Type B pancreatic cell (in vitro differentiated cells): ENCODE measurements at regions not wholly inside any gene's neighbourhood (a gene's known extent, or its start where the extent isn't known, plus 50 kb on each side); places are given as distances from the start of the nearest gene placed in this dataset.

Source experiments
- DNase-seq: peaks from one replicate; pipeline ENCODE4 v3.0.0; 2021; ENCODE audit warnings: mixed read lengths; ENCODE audit not compliant: unreplicated experiment; ENCODE audit errors: extremely low spot score
- H3K27ac Mint-ChIP-seq: 2 replicates; pipeline ENCODE4 v1.8.0; 2021; ENCODE audit warnings: mild to moderate bottlenecking, mixed read lengths
- H3K27me3 Mint-ChIP-seq: 2 replicates; pipeline ENCODE4 v1.8.0; 2021; ENCODE audit warnings: mixed read lengths
- H3K36me3 Mint-ChIP-seq: 2 replicates; pipeline ENCODE4 v1.8.0; 2021; ENCODE audit warnings: mixed read lengths
- H3K4me1 Mint-ChIP-seq: one replicate; pipeline ENCODE4 v1.8.0; 2021; ENCODE audit warnings: mixed read lengths; ENCODE audit not compliant: unreplicated experiment
- H3K4me3 Mint-ChIP-seq: 2 replicates; pipeline ENCODE4 v1.8.0; 2021; ENCODE audit warnings: mild to moderate bottlenecking, mixed read lengths
- H3K9me3 Mint-ChIP-seq: 2 replicates; pipeline ENCODE4 v1.8.0; 2021; ENCODE audit warnings: mixed read lengths
- TF ChIP-seq, protein P1 (sequence below): fragments of 200-600 bp; sonication (generic); conservative IDR thresholded peaks from 2 replicates; pipeline ENCODE4 v1.5.0; 2021; ENCODE audit warnings: antibody characterized with exemption, mild to moderate bottlenecking

DNA sequence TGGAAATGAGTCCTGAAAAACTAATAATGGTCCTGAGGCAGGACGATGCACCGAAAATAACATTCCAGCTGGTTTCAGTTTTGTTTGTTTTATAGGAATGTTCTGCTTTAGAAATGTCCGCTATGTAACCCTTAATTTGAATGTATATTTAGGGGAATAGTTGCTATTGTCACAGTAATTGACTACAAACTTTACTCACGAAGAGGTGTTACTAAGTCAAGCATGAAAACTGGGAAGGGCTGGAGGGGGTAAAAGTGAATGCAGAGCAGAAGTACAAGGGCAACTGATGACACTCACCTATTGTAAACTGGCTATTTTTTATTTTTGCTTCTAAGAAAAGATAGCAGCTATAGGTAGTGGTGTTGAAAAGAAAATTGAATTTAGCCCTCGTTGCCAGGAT is 230.7 kb upstream of the SYT10 start:
- Mint-ChIP-seq H3K27ac (no peak overlapping the region), H3K4me3 (no peak overlapping the region), H3K4me1 (no peaks in the 10 kb centered on the region), H3K27me3 (no peaks in the 10 kb centered on the region), H3K36me3 (no peaks in the 10 kb centered on the region), H3K9me3 (peaks cover 5% of the 10 kb centered on the region)
- TF ChIP-seq, protein P1, sequence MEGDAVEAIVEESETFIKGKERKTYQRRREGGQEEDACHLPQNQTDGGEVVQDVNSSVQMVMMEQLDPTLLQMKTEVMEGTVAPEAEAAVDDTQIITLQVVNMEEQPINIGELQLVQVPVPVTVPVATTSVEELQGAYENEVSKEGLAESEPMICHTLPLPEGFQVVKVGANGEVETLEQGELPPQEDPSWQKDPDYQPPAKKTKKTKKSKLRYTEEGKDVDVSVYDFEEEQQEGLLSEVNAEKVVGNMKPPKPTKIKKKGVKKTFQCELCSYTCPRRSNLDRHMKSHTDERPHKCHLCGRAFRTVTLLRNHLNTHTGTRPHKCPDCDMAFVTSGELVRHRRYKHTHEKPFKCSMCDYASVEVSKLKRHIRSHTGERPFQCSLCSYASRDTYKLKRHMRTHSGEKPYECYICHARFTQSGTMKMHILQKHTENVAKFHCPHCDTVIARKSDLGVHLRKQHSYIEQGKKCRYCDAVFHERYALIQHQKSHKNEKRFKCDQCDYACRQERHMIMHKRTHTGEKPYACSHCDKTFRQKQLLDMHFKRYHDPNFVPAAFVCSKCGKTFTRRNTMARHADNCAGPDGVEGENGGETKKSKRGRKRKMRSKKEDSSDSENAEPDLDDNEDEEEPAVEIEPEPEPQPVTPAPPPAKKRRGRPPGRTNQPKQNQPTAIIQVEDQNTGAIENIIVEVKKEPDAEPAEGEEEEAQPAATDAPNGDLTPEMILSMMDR, result no peak
- DNase-seq, result no peak

DNA sequence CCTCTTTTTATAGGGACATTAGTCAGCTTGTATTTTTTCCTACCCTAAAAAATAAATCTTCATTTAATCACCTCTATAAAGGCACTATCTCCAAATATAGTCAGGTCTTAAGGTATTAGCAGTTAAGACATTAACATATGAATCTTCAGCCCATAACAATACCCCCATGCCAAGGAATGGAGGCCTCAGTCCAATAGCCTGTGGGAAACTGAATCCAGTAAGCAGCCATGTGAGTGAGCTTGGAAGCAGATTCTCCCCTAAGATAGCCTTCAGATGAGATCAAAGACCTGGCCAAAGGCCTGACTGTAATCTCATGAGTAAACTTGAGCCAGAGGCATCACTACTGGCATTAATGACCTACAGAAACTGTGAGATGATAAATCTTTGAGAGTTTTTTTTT is 232.1 kb upstream of the SYT10 start:
- Mint-ChIP-seq H3K9me3 (peaks cover 5% of the 10 kb centered on the region), H3K27ac (no peak overlapping the region), H3K27me3 (no peaks in the 10 kb centered on the region), H3K36me3 (no peaks in the 10 kb centered on the region), H3K4me1 (no peaks in the 10 kb centered on the region), H3K4me3 (no peak overlapping the region)
- DNase-seq, result no peak
- TF ChIP-seq, protein P1, result no peak

DNA sequence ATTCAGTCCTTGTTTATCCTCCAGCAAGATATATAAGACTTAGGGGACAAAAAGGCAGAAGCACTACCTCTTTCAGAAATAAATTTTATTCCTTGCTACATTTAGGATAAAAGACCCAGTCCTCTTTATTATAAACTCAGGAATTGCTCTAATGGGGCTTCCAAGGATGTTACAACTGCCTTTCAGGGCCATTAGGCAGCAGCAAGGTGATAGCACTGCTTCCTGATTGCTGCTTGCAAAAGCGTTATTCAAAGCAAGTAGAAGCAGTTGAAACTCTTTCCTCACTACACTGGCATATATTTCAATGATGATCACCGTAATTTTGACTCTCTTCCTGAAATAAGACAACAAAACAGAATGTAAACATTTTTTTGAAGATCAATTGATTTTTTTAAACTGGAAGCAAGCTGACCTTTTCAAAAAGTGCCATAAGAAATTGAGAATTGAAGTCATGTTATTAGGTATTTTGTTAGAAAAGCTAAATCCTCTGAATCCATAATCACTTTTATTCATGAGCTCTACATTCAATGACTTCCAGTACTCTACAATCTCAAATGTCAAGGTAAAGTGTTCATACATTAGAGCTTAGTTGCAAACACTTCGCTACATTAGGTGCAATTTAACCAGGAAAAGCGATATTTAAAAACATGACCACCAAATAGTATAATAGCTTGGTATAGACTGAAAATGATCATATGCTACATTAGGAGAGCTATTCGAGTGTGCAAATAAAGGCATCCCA is 233.4 kb upstream of the SYT10 start:
- TF ChIP-seq, protein P1, result no peak
- Mint-ChIP-seq H3K9me3 (peaks cover 5% of the 10 kb centered on the region), H3K36me3 (no peaks in the 10 kb centered on the region), H3K27me3 (no peaks in the 10 kb centered on the region), H3K4me1 (no peaks in the 10 kb centered on the region), H3K27ac (no peak overlapping the region), H3K4me3 (no peak overlapping the region)
- DNase-seq, result no peak

DNA sequence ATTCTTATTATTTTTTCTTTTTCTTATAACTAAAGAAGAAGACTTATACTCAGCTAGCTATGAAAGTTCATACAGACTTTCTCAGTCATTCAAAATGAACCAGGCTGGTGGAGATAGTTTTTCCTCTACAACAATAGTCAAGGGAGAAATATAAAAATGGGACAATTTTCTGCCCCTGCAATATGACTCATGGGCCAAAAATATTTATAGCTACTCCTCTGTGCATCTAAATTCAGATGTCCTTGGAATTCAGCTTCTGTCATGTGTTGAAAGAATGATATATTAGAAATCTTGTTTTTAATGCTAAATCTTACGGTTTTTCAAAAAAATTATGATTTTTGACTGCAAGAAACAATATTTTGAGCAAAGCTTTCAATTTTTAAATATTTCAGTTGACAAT is 237.2 kb upstream of the SYT10 start:
- DNase-seq, result no peak
- Mint-ChIP-seq H3K9me3 (no peaks in the 10 kb centered on the region), H3K36me3 (no peaks in the 10 kb centered on the region), H3K4me1 (no peaks in the 10 kb centered on the region), H3K27ac (no peak overlapping the region), H3K27me3 (no peaks in the 10 kb centered on the region), H3K4me3 (no peak overlapping the region)
- TF ChIP-seq, protein P1, result no peak

DNA sequence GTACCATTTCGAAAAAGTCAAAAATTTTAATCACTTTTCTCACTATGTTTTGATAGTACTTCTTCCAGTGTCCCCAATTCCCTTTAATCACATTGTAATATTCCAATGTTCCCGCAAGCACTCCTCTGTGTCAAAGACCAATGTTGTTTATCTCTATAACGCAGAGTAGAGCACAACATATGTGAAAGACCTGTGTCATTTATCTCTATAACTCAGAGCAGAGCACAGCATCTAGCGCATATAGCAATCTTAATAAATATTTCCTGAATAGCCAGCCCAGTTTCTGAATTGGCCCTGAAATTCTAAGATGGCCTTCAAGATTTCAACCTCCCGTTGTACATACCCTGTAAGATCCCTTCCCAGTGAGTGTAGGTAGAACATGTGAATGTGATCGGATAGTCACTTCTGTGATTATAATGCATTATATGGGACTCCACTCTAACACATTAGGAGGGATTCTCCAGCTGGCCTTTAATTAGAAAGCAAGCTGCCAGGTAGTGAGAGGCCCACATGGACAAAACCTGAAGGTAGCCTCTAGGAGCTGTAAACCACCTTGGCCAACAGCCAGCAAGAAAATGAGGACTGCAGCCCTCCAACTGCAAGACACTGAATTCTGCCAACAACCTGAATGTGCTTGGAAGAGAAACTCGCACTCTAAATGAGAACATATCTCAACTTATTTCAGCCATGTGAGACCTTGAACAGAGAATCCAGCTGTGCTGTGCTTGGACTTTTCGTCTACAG is 238.8 kb upstream of the SYT10 start:
- Mint-ChIP-seq H3K9me3 (no peaks in the 10 kb centered on the region), H3K4me3 (no peak overlapping the region), H3K4me1 (no peaks in the 10 kb centered on the region), H3K27ac (no peak overlapping the region), H3K36me3 (no peaks in the 10 kb centered on the region), H3K27me3 (no peaks in the 10 kb centered on the region)
- DNase-seq, result no peak
- TF ChIP-seq, protein P1, result no peak
